ENCODE measurements at regions not wholly inside any gene's neighbourhood (a gene's known extent, or its start where the extent isn't known, plus 50 kb on each side); places are given as distances from the start of the nearest gene placed in this dataset.

DNA sequence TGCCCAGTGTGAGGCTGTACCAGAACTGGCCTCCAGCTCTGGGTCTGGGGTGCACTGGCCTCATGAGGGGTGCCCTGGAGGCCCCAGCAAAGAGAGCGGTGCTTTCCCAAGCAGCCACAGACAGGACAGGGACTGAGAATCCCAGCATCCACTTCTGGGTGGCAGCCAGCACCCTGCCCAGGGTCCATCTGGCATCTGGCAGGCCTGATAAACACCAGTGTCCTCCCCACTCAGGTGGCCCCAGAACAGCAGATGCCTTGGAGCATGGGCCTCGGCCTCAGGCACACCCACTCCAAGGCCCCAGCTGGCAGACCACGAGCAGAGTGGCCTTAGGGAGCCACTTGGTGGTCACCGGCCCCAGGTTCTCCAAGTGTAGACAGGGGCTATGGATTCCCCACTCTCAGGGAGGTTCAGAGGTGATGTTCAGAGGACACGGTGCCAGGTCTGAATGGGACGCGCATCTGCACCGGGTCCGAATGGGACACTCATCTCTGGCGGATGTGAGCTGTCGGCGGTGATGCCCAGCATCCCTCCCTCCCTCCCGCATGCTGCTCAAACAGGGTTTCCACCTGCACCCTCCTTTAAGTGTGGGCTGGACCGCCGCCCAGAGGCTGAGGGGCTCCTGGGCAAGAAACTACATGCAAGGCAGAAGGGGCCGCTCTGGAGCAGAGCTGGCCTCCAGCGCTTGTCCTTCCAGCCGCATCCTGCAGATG, 82.2 kb upstream of the GPC1 start:
- no peak for ATAC-seq
- Mint-ChIP-seq H3K4me3 (no peak overlapping the region), H3K27ac (no peak overlapping the region), H3K36me3 (no peaks in the 10 kb centered on the region), H3K4me1 (ENCODE audit: low read depth in 2 of 2) (no peaks in the 10 kb centered on the region), H3K9me3 (no peaks in the 10 kb centered on the region), H3K27me3 (peaks cover 0 to 2% of the 10 kb centered on the region in 2 donors)
- no peak for DNase-seq (ENCODE audit: low spot score)

DNA sequence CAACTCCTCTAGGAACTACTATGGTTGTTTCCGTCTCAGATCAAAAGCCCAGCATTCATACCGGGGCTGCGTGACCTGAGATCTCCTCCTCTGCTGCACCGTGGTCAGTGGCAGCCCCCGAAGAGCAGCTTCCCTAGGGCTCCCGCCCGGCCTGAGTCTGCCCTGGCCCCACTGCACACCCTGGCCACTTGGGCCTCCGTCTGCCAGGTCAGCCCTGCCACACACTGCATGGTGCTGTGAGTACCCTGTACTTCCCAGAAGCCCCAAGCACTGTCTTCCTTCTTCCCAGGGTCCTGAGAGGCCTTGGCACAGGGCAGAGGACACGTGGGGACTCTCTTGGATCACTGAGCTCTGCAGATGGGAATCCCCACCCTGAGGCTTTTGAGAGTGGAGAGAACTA, 81.5 kb upstream of the GPC1 start:
- Mint-ChIP-seq H3K27ac (no peak overlapping the region), H3K27me3 (peaks cover 0 to 2% of the 10 kb centered on the region in 2 donors)

DNA sequence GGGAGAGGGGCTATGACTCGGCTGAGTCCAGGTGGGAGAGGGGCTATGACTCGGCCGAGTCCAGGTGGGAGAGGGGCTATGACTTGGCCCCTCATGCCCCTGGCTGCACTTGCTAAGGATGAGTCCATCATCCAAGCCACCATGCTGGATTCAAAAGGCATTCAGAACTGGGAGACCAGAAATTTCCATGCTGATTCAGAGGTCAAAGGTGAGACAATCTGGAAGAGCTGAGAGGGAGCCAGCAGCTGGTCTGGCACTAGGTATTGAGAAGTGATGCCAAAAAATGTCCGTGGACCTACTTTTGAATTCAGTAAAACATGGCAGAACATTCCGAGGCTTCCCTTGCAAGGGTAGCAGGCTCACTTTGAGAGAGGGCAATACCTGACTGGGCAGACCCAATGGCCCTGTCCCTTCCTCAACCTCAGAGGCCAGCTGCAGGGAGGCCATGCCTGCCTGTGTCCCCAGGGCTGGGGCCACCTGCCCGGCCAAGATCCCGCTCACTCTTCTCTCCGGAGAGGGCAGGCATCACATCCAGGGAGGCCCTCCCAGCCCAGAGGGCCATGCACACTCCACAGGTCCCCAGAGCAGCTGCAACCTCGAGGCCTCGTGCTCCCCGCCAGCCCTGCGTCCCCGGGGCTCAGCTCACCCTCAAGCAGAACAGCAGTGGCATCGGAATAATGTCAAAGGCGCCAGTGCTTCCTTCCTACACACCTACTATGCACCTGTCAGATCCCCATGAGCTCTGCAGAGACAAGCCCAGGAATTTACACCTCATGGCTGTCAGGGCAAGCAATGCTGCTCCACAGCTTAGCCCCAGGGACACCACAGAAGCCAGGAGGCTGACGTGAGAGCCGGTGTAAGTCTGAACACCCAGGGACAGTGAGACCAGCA, 80.2 kb upstream of the GPC1 start:
- peaks cover 0 to 2% of the 10 kb centered on the region in 2 donors for H3K27me3 Mint-ChIP-seq
- H3K27ac Mint-ChIP-seq = no peak overlapping the region
- no peaks in the 10 kb centered on the region for H3K9me3 Mint-ChIP-seq
- DNase-seq (ENCODE audit: low spot score) (no peak), ATAC-seq (no peak)
- H3K36me3 Mint-ChIP-seq = no peaks in the 10 kb centered on the region
- no peaks in the 10 kb centered on the region for H3K4me1 Mint-ChIP-seq (ENCODE audit: low read depth in 2 of 2)
- no peak overlapping the region for H3K4me3 Mint-ChIP-seq

More for the DNA sequence above, 81.5 kb upstream of the GPC1 start:
- H3K4me3 Mint-ChIP-seq = no peak overlapping the region
- H3K4me1 Mint-ChIP-seq (ENCODE audit: low read depth in 2 of 2) = no peaks in the 10 kb centered on the region
- DNase-seq (ENCODE audit: low spot score) = no peak
- H3K36me3 Mint-ChIP-seq = no peaks in the 10 kb centered on the region
- ATAC-seq = peak in 1 of 2 donors; percentile 29
- no peaks in the 10 kb centered on the region for H3K9me3 Mint-ChIP-seq

DNA sequence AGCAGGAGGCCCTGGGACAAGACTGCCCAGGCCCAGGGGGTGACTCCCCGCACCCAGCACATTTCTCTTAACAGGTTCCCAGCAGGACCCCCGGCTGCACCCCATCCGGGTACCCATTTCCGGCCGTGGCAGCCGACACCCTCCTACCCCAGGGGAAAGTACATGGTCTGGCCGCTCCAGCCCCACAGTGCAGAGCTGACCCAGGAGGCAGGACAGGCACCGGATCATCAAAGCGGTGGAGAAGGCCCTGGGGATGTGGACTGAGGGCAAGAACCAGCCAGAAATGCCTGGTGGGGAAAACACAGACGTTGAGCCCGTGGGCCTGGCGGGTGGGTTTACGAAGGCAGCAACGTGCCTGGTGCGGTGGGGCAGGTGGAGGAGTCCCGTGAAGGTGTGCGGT, 79.5 kb upstream of the GPC1 start:
- peaks cover 3% of the 10 kb centered on the region for H3K9me3 Mint-ChIP-seq
- H3K27me3 Mint-ChIP-seq = peaks cover 0 to 2% of the 10 kb centered on the region in 2 donors
- ATAC-seq (no peak), DNase-seq (ENCODE audit: low spot score) (no peak)
- no peaks in the 10 kb centered on the region for H3K4me1 Mint-ChIP-seq (ENCODE audit: low read depth in 2 of 2)
- H3K4me3 Mint-ChIP-seq = no peak overlapping the region
- no peaks in the 10 kb centered on the region for H3K36me3 Mint-ChIP-seq
- H3K27ac Mint-ChIP-seq = no peak overlapping the region

DNA sequence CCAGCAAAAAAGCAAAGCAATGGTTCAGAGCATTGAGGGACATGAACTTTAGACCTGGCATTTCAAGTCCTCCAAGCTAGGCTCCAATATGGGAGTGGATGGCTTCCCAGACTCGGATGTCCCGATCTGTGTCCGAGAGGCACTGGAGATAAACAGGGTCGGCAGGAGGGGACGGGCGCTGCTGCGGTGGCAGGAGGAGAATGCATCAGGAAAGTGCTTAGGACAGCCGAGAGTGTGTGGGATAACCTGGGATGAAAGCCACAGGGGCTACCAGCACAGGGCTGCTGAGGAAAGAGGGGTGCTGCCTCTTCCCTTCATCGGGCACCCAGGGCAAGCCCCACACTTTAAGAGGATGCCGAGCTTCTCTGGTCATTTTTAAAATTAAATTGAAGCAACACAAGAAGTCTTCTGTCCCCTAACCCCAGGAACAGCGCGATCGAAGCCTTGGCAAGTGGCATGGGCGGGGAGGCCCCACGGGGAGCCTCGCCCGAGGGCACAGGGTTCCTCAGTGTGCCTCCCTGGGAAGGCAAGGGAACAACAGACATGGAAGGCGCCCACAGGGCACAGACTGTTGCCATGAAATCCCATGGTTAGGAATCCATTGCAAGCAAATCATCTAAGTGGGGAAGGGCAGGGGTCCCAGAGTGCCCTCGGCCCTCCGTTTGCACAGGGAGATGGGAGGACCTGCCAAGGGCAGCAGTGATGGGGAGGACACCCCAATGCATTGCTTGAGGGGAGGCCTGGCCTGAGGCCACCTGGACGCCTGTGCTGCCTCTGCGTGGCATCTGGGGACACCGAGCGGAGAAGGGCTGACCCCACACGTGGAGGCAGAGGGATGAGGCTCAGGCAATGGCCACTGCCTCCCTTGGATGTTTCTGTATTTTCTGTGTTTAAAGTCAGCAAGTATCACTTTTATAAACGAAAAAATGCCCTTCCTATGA, 78.5 kb upstream of the GPC1 start:
- ATAC-seq (no peak), DNase-seq (ENCODE audit: low spot score) (no peak)
- Mint-ChIP-seq H3K36me3 (no peaks in the 10 kb centered on the region), H3K4me3 (no peak overlapping the region), H3K9me3 (peaks cover 3% of the 10 kb centered on the region), H3K27me3 (peaks cover 0 to 2% of the 10 kb centered on the region in 2 donors), H3K4me1 (ENCODE audit: low read depth in 2 of 2) (no peaks in the 10 kb centered on the region), H3K27ac (no peak overlapping the region)

DNA sequence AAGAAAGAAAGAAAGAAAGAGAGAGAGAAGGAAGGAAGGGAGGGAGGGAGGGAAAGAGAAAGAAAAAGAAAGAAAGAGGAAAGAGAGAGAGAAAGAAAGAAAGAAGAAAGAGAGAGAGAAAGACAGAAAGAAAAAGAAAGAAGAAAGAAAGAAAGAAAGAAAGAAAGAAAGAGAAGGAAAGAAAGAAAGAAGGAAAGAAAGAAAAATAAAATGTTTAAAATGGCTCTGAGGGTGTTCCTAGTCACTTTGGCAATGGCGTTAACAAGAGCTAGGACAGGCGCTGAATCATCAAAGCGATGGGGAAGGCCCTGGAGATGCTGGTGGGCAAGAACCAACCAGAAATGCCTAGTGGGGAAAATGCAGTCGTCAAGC, 77.8 kb upstream of the GPC1 start:
- no peak overlapping the region for H3K4me3 Mint-ChIP-seq
- no peaks in the 10 kb centered on the region for H3K4me1 Mint-ChIP-seq (ENCODE audit: low read depth in 2 of 2)
- no peak overlapping the region for H3K27ac Mint-ChIP-seq
- ATAC-seq = no peak
- peaks cover 0 to 2% of the 10 kb centered on the region in 2 donors for H3K27me3 Mint-ChIP-seq
- H3K36me3 Mint-ChIP-seq = no peaks in the 10 kb centered on the region
- H3K9me3 Mint-ChIP-seq = peaks cover 3% of the 10 kb centered on the region
- no peak for DNase-seq (ENCODE audit: low spot score)

DNA sequence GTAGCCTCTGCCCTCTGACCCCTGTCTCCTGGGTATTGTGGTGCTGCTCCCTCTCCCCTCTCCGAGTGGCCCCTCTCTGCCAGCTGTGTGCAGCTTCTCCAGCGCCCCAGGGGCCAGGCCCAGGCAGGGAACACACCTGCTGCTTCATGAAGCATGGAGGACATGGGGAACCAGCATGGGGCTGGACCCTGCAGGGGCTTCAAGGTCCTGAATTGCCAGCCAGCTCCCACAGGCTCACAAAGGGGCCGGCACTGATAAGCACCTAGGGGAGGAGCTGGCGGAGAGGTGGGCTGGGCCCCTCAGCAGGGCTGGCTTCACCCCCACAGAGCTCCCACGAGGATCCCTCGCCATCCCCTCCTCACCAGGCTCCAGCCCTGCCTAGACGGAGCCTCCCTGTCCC, 77.4 kb upstream of the GPC1 start:
- Mint-ChIP-seq H3K9me3 (peaks cover 3% of the 10 kb centered on the region), H3K4me1 (ENCODE audit: low read depth in 2 of 2) (no peaks in the 10 kb centered on the region), H3K27me3 (peaks cover 0 to 2% of the 10 kb centered on the region in 2 donors), H3K4me3 (no peak overlapping the region), H3K27ac (no peak overlapping the region), H3K36me3 (no peaks in the 10 kb centered on the region)
- no peak for ATAC-seq
- no peak for DNase-seq (ENCODE audit: low spot score)

DNA sequence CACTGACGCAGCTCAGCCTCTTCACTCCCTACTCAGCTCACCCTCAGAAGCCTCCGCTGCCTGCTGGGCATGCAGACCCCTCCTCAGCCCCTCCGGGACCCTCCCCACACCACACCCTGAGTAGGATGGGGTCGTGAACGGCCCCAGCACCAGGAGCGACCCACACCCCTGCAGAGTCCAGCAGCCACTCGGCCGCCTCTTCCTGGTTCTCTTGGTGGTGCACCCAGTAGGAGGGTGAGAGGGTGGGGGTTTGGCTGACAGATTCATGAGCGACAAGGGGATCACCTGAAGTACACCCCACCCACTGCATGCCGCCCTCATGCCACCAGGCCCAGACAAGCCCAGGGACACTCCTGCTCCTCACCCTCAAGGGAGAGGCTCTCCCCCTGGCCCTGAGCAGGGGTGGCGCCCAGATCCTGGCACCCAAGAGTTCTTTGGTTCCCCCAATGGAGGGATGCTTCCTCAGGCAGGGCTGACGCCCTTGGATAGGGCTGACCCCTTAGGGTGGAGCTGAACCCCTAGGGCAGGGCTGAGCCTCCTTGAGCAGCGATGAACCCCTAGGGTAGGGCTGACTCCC, 76.6 kb upstream of the GPC1 start:
- Mint-ChIP-seq H3K4me1 (ENCODE audit: low read depth in 2 of 2) (no peaks in the 10 kb centered on the region), H3K27ac (no peak overlapping the region), H3K9me3 (peaks cover 3% of the 10 kb centered on the region), H3K27me3 (peaks cover 0 to 2% of the 10 kb centered on the region in 2 donors), H3K4me3 (no peak overlapping the region), H3K36me3 (no peaks in the 10 kb centered on the region)
- DNase-seq (ENCODE audit: low spot score) (no peak), ATAC-seq (peak in 1 of 2 donors; percentile 2)

DNA sequence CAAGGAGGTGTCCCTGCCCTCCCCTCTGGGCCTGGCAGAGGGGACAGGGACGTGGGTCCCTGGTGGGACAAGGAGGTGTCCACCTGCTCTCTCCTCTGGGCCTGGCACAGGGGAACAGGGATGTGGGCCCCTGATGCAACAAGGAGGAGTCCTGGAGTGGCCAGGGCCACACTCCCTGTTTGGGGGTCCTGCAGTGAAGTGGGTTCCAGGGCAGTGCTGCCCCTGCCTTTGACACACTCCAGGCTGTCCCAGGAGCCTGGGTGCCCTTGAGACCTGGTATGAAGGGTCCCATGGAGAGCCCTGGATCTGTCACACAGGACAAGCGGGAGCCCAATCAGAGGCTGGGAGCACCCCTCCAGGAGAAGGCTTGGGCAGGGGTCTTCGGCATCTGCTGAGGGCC, 75.8 kb upstream of the GPC1 start:
- peaks cover 0 to 2% of the 10 kb centered on the region in 2 donors for H3K27me3 Mint-ChIP-seq
- ATAC-seq = peak in 1 of 2 donors; percentile 5
- H3K27ac Mint-ChIP-seq = no peak overlapping the region
- H3K36me3 Mint-ChIP-seq = no peaks in the 10 kb centered on the region
- peaks cover 3% of the 10 kb centered on the region for H3K9me3 Mint-ChIP-seq
- no peaks in the 10 kb centered on the region for H3K4me1 Mint-ChIP-seq (ENCODE audit: low read depth in 2 of 2)
- no peak for DNase-seq (ENCODE audit: low spot score)
- H3K4me3 Mint-ChIP-seq = no peak overlapping the region

DNA sequence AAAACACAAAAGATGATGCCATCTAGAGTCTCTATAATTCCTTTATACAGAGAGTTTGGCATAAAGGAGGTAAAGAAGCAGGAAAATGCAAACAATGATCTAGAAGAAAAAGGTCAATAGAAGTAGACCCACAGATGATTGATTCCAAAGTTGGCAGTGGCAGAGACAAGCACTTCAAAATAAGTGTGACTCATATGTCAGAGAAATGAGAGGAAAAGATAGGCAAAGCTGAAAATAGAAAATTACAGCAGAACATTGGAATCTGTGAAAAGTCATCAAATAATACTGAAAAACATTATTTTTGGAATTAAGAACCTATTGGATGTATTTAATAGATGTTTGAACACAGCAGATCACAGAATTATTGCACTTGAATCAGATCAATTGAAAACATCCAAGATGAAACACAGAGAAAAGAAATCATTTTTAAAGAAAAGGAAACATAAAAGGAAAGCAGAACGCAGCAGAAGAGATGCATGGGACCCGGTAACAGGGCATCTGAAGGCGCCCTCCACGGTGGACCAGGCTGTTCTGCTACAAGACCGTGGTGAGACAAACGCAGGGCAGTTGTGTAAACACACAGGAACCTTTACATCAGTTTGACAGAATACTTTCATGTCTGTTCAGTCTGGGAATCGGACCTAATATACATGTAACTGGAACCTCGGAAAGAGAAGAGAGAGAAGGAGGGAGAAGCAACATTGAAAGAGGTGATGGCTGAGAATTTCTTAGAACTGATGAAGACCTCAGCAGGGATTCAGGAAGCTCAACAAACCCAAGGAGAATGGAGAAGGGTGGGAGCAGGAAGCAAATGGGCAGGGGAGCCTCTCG, 74.6 kb upstream of the GPC1 start:
- no peaks in the 10 kb centered on the region for H3K36me3 Mint-ChIP-seq
- no peak for ATAC-seq
- H3K9me3 Mint-ChIP-seq = peaks cover 3% of the 10 kb centered on the region
- H3K4me3 Mint-ChIP-seq = no peak overlapping the region
- H3K27ac Mint-ChIP-seq = no peak overlapping the region
- H3K27me3 Mint-ChIP-seq = peaks cover 0 to 2% of the 10 kb centered on the region in 2 donors
- no peak for DNase-seq (ENCODE audit: low spot score)
- H3K4me1 Mint-ChIP-seq (ENCODE audit: low read depth in 2 of 2) = no peaks in the 10 kb centered on the region

DNA sequence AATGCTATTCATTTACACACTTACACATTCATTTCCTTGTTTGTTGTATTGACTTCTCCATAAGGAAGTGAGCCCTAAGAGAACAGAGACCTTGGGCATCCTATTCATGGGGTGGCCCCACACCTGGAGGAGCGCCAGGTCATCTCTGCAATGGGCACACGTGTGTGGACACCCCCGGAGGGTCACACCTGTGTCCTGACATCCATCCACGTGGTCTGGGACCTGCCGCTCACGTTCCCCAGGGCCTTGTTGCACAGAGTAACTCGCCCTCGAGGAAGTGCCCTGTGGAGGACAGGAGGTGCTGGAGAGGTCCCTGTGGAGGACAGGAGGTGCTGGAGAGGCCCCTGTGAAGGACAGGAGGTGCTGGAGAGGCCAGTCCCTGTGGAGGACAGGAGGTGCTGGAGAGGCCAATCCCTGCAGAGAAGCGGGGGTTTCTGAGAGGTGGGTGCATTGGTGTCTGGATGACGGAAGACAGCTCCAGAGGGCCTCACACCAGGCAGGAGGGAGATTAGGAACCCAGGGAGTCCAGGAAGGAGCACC, 73.2 kb upstream of the GPC1 start:
- no peaks in the 10 kb centered on the region for H3K4me1 Mint-ChIP-seq (ENCODE audit: low read depth in 2 of 2)
- ATAC-seq (no peak), DNase-seq (ENCODE audit: low spot score) (no peak)
- H3K36me3 Mint-ChIP-seq = no peaks in the 10 kb centered on the region
- H3K4me3 Mint-ChIP-seq = no peak overlapping the region
- no peaks in the 10 kb centered on the region for H3K27me3 Mint-ChIP-seq
- H3K9me3 Mint-ChIP-seq = peaks cover 3% of the 10 kb centered on the region
- H3K27ac Mint-ChIP-seq = no peak overlapping the region

DNA sequence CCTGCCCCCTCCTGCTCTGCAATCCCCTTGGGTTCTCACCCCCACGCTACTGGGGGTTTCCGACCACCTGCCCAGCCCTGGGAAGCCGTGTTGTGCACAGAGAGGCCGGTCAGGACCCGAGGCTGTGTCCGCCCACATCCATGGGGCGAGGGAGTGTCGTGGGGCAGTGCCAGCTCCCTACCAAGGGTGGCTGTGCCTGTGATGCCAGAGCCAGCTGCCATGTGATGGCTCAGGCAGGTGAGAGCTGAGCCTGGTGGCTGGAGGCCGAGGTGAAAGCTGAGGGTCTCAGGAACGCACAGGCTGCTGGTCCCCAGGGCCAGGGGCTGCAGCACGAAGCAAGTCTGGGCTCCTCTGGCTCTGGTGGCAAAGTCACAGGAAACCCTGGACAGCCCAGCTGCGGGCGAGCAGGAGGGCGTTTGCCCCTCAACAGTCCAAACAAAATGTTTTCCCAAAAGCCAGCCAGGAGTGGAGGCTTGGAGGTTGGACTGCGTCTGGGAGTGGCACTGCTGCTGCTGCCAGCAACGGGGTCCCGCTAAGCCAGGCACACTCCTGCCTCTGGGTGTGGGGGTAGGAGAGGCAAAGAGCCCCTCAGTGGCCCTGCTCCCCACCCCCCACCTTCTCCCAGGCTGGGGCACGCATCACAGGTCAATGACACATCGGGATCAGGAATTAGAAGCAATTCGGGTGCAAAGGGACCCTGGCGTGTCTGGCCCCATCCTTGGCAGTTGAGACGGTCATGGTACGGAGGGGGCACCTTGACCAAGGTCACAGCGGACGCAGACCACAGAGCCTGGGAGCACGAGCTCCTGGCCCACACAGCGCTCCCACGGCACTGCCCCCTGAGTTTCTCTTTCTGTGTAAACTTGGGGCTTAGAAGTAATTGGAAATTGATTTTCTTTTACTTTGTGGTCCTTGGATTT, 72.4 kb upstream of the GPC1 start:
- Mint-ChIP-seq H3K36me3 (no peaks in the 10 kb centered on the region), H3K27me3 (no peaks in the 10 kb centered on the region), H3K4me1 (ENCODE audit: low read depth in 2 of 2) (no peaks in the 10 kb centered on the region), H3K4me3 (no peak overlapping the region), H3K9me3 (peaks cover 3% of the 10 kb centered on the region), H3K27ac (no peak overlapping the region)
- no peak for ATAC-seq
- DNase-seq (ENCODE audit: low spot score) = peak; percentile 54
